Osteoblast (primary cell): ENCODE measurements at regions not wholly inside any gene's neighbourhood (a gene's known extent, or its start where the extent isn't known, plus 50 kb on each side); places are given as distances from the start of the nearest gene placed in this dataset.
A peak's percentile ranks its signal among the peaks of the same experiment; 100 is the strongest.

ENCODE experiments used
- DNase-seq: peaks from one replicate; pipeline ENCODE4 v3.0.0; 2011; ENCODE audit warnings: low spot score, mixed read lengths; ENCODE audit not compliant: insufficient read length; ENCODE audit errors: missing footprints
- H2AFZ ChIP-seq: 2 replicates; pipeline ENCODE4 v1.6.0; 2011; ENCODE audit warnings: mild to moderate bottlenecking, low read length
- H3K27ac ChIP-seq: 2 replicates; pipeline ENCODE4 v1.5.1; 2011; ENCODE audit warnings: mild to moderate bottlenecking, low read depth, low read length, moderate library complexity
- H3K27me3 ChIP-seq: 2 replicates; pipeline ENCODE4 v1.6.0; 2012; ENCODE audit warnings: mild to moderate bottlenecking, control low read depth, inconsistent platforms, low read length, moderate library complexity; ENCODE audit not compliant: insufficient read depth
- H3K36me3 ChIP-seq: 2 replicates; pipeline ENCODE4 v1.5.1; 2011; ENCODE audit warnings: mild to moderate bottlenecking, low read length, control low read depth, moderate library complexity; ENCODE audit not compliant: insufficient read depth
- H3K4me1 ChIP-seq: 2 replicates; pipeline ENCODE4 v1.5.1; 2011; ENCODE audit warnings: mild to moderate bottlenecking, low read length, control low read depth, moderate library complexity; ENCODE audit not compliant: insufficient read depth
- H3K4me2 ChIP-seq: 2 replicates; pipeline ENCODE4 v1.6.0; 2011; ENCODE audit warnings: mild to moderate bottlenecking, low read length; ENCODE audit not compliant: insufficient read depth
- H3K4me3 ChIP-seq: fragments of 200-600 bp; sonication (generic); 3 replicates; pipeline ENCODE4 v1.5.1; 2012; ENCODE audit warnings: mild to moderate bottlenecking, low read length, inconsistent platforms; ENCODE audit not compliant: insufficient read depth
- H3K79me2 ChIP-seq: 2 replicates; pipeline ENCODE4 v1.6.0; 2012; ENCODE audit warnings: mild to moderate bottlenecking, low read length, control low read depth, inconsistent platforms; ENCODE audit not compliant: insufficient read depth
- H3K9me3 ChIP-seq: 2 replicates; pipeline ENCODE4 v1.5.1; 2011; ENCODE audit warnings: low read depth, low read length, control low read depth
- H4K20me1 ChIP-seq: 2 replicates; pipeline ENCODE4 v1.6.0; 2012; ENCODE audit warnings: mild to moderate bottlenecking, low read length, control low read depth; ENCODE audit not compliant: insufficient read depth
- TF ChIP-seq, protein P1 (sequence below): IDR thresholded peaks from 2 replicates; pipeline ENCODE4 v1.5.1; 2011; ENCODE audit warnings: mild to moderate bottlenecking, low read depth, low read length, moderate library complexity; ENCODE audit errors: extremely low read depth

DNA sequence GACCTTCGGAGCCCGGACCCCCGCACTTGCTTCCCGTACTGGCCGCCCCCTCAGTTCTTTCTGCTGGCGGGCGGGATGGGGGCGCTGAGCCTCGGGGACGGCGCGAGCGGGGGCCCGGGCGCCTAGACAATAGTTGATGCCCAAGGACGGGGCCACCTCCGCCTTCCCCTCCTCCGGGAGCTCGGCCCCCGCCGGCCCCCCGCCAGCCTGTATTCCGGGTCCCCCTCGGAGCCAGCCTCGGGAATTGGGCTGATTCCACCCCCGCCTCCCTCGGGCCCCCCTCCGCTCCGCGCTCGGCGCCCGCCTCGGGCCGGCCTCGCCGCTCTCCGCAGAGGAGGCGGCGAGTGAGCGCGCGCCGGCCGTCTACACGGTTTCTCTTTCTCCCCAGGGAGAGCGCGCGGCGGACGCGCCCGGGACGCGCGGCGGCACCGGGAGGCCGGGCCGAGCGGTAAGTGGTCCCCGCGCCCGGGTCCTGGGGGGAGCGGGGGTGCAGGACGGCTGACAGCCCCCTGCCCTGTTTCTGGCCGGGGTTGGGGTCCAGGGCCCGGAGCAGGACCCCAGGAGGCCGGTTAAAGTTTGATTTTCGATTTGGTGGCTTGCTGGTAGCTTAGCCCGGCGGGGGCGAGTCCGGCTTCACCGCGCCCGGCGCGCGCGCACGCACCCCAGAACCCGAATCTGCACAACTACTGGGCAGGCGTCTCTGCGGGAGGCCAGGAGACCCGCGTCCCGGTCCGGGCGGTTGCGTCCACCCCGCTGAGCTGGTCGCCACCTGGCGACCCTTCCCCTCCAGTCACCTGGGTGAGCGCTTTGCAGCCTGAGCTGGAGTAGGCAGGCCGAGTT lies 413.7 kb downstream of the PCNX1 start:
- Histone ChIP-seq H2AFZ (peak overlapping the region; percentile 32), H3K4me2 (peak overlapping the region; percentile 90), H3K79me2 (peaks cover 49% of the 10 kb centered on the region), H3K27me3 (no peaks in the 10 kb centered on the region), H3K4me3 (peak overlapping the region; percentile 88), H4K20me1 (peaks cover 4% of the 10 kb centered on the region), H3K36me3 (no peaks in the 10 kb centered on the region), H3K27ac (peak overlapping the region; percentile 97), H3K4me1 (peaks cover 34% of the 10 kb centered on the region), H3K9me3 (no peaks in the 10 kb centered on the region)
- TF ChIP-seq, protein P1, sequence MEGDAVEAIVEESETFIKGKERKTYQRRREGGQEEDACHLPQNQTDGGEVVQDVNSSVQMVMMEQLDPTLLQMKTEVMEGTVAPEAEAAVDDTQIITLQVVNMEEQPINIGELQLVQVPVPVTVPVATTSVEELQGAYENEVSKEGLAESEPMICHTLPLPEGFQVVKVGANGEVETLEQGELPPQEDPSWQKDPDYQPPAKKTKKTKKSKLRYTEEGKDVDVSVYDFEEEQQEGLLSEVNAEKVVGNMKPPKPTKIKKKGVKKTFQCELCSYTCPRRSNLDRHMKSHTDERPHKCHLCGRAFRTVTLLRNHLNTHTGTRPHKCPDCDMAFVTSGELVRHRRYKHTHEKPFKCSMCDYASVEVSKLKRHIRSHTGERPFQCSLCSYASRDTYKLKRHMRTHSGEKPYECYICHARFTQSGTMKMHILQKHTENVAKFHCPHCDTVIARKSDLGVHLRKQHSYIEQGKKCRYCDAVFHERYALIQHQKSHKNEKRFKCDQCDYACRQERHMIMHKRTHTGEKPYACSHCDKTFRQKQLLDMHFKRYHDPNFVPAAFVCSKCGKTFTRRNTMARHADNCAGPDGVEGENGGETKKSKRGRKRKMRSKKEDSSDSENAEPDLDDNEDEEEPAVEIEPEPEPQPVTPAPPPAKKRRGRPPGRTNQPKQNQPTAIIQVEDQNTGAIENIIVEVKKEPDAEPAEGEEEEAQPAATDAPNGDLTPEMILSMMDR: no peak
- peak; percentile 84 for DNase-seq

DNA sequence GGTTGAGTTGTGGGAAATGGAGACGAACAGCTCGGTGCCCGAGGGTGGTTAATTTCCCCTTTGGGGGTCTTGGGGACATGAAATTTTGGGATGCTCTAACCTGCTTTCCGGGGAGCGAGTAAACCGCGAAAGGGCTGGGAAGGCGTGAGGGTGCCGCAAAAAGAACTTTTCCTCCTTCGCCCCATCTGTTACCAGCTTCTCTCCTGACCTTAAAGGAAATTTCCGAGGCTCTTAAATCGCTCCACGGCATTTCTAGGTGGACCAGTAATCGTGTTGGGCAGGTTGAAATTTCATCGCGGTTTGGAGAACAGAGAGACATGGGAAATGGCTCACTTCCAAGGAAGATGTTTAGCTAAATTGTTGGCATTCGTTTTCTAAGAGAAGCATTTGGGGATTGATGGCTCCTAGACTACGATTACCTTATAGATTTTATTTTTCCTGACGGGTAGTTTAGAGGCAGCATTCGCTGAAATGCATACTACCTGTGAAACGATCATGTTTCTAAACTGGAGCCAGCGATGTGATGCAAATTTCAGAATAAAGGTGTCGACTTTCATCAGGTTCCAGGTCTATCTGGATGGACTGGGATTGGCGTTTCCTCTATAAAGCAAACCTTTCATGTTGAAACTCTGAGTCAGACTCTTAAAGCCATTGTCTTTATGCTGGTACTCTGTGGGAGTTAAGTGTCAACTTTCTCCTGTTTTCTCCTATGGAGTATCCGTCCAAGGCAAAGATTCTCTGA lies 414.5 kb downstream of the PCNX1 start:
- DNase-seq: peak; percentile 66
- H3K27me3 ChIP-seq: no peaks in the 10 kb centered on the region
- peak overlapping the region; percentile 88 for H3K4me3 ChIP-seq
- H3K4me2 ChIP-seq: peak overlapping the region; percentile 90
- H4K20me1 ChIP-seq: peaks cover 4% of the 10 kb centered on the region
- peak overlapping the region; percentile 32 for H2AFZ ChIP-seq
- TF ChIP-seq, protein P1: no peak
- H3K9me3 ChIP-seq: no peaks in the 10 kb centered on the region
- peaks cover 34% of the 10 kb centered on the region for H3K4me1 ChIP-seq
- H3K27ac ChIP-seq: peak overlapping the region; percentile 97
- H3K79me2 ChIP-seq: peaks cover 57% of the 10 kb centered on the region
- H3K36me3 ChIP-seq: no peaks in the 10 kb centered on the region

DNA sequence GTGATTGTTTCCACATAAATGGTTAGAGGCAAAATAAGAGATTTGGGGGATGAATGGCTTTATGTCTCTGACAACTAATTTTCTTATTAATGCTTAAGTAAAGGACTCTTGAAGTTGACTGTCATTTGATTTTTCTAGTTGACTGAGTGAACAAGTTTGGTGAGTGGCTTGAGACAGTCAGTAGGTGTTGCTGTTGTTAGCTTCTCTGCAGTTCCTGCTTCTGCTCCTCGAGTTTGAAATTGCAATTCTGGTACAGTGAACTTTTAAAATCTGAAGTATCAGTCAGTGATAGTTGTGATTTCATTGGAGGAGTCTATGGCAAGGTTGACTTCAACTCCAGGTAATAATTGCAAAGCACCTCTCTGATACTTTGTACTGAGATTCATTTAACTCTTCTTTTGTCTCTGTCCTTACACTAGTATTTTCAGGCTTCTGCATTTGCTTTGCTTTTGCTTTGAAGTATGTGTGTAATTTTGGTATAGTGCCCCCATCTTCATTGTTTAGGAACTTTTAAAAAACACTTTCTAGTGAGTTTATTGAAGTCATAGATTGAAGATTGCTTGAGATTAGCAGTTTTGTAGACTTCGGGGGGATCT lies 415.5 kb downstream of the PCNX1 start:
- peaks cover 38% of the 10 kb centered on the region for H3K4me1 ChIP-seq
- no peak overlapping the region for H2AFZ ChIP-seq
- H3K9me3 ChIP-seq: no peaks in the 10 kb centered on the region
- H3K27ac ChIP-seq: peak overlapping the region; percentile 97
- TF ChIP-seq, protein P1: peak; percentile 67
- H3K27me3 ChIP-seq: no peaks in the 10 kb centered on the region
- H4K20me1 ChIP-seq: peaks cover 9% of the 10 kb centered on the region
- DNase-seq: peak; percentile 73
- H3K4me2 ChIP-seq: peak overlapping the region; percentile 90
- H3K36me3 ChIP-seq: no peaks in the 10 kb centered on the region
- peaks cover 67% of the 10 kb centered on the region for H3K79me2 ChIP-seq
- peak overlapping the region; percentile 88 for H3K4me3 ChIP-seq
